H9 (cell line): ENCODE measurements at regions not wholly inside any gene's neighbourhood (a gene's known extent, or its start where the extent isn't known, plus 50 kb on each side); places are given as distances from the start of the nearest gene placed in this dataset.

Source experiments
- DNase-seq: peaks from one replicate; pipeline ENCODE4 v3.0.0-alpha.2; 2017
- H2AFZ ChIP-seq: one replicate; pipeline ENCODE4 v1.6.1; 2013; ENCODE audit warnings: mild to moderate bottlenecking, low read length, control low read depth, moderate library complexity
- H2AK5ac ChIP-seq: 2 replicates; pipeline ENCODE4 v1.6.1; 2013; ENCODE audit warnings: low read length, control low read depth, mixed read lengths; ENCODE audit not compliant: insufficient read length
- H2BK120ac ChIP-seq: one replicate; pipeline ENCODE4 v1.6.1; 2013; ENCODE audit warnings: low read depth, mild to moderate bottlenecking, low read length, control low read depth, inconsistent platforms; ENCODE audit not compliant: poor library complexity, severe bottlenecking
- H2BK12ac ChIP-seq: 2 replicates; pipeline ENCODE4 v1.6.1; 2013; ENCODE audit warnings: low read length, control low read depth, mixed read lengths, low read depth; ENCODE audit not compliant: insufficient read length
- H2BK15ac ChIP-seq: 2 replicates; pipeline ENCODE4 v1.6.1; 2013; ENCODE audit warnings: low read depth, low read length, control low read depth
- H2BK20ac ChIP-seq: one replicate; pipeline ENCODE4 v1.6.1; 2013; ENCODE audit warnings: low read depth, mild to moderate bottlenecking, low read length, control low read depth, inconsistent platforms; ENCODE audit not compliant: poor library complexity, severe bottlenecking
- H2BK5ac ChIP-seq: 2 replicates; pipeline ENCODE4 v1.6.1; 2013; ENCODE audit warnings: low read length, control low read depth, mixed read lengths; ENCODE audit not compliant: insufficient read length
- H3K14ac ChIP-seq: 2 replicates; pipeline ENCODE4 v1.6.1; 2013; ENCODE audit warnings: low read length, control low read depth; ENCODE audit not compliant: insufficient read depth
- H3K18ac ChIP-seq: 2 replicates; pipeline ENCODE4 v1.6.1; 2013; ENCODE audit warnings: low read depth, mild to moderate bottlenecking, mixed read lengths, low read length, control low read depth; ENCODE audit not compliant: insufficient read length
- H3K23ac ChIP-seq: 2 replicates; pipeline ENCODE4 v1.6.1; 2013; ENCODE audit warnings: low read length, control low read depth, mixed read lengths, low read depth; ENCODE audit not compliant: insufficient read length
- H3K23me2 ChIP-seq: 2 replicates; pipeline ENCODE4 v1.6.1; 2013; ENCODE audit warnings: low read depth, mild to moderate bottlenecking, mixed read lengths, low read length, control low read depth; ENCODE audit not compliant: insufficient read length, poor library complexity, severe bottlenecking
- H3K27ac ChIP-seq: 2 replicates; pipeline ENCODE4 v1.5.1; 2013; ENCODE audit warnings: low read length, control low read depth, mixed read lengths, low read depth; ENCODE audit not compliant: insufficient read length
- H3K27me3 ChIP-seq: 2 replicates; pipeline ENCODE4 v1.6.1; 2013; ENCODE audit warnings: low read length, control low read depth, inconsistent platforms; ENCODE audit not compliant: insufficient read depth
- H3K4ac ChIP-seq: 2 replicates; pipeline ENCODE4 v1.6.1; 2013; ENCODE audit warnings: low read depth, mild to moderate bottlenecking, control low read depth, inconsistent platforms, low read length, moderate library complexity
- H3K4me1 ChIP-seq: 2 replicates; pipeline ENCODE4 v1.6.1; 2013; ENCODE audit warnings: low read length, control low read depth, inconsistent platforms; ENCODE audit not compliant: insufficient read depth
- H3K4me2 ChIP-seq: 2 replicates; pipeline ENCODE4 v1.6.1; 2013; ENCODE audit warnings: low read length, control low read depth, mixed read lengths; ENCODE audit not compliant: insufficient read length, insufficient read depth
- H3K56ac ChIP-seq: 2 replicates; pipeline ENCODE4 v1.6.1; 2013; ENCODE audit warnings: low read depth, mild to moderate bottlenecking, mixed read lengths, low read length, control low read depth; ENCODE audit not compliant: insufficient read length
- H3K79me1 ChIP-seq: 2 replicates; pipeline ENCODE4 v1.6.1; 2013; ENCODE audit warnings: low read depth, mild to moderate bottlenecking, moderate library complexity, low read length, control low read depth, inconsistent platforms; ENCODE audit not compliant: insufficient read depth, poor library complexity, severe bottlenecking
- H3K79me2 ChIP-seq: 2 replicates; pipeline ENCODE4 v1.6.1; 2013; ENCODE audit warnings: low read length, control low read depth, inconsistent platforms; ENCODE audit not compliant: insufficient read depth
- H3K9ac ChIP-seq: 2 replicates; pipeline ENCODE4 v1.6.1; 2013; ENCODE audit warnings: low read length, control low read depth, mixed read lengths; ENCODE audit not compliant: insufficient read length; ENCODE audit errors: extremely low read depth
- H3K9me3 ChIP-seq: one replicate; pipeline ENCODE4 v1.6.1; 2013; ENCODE audit warnings: low read depth, low read length, inconsistent platforms; ENCODE audit not compliant: control insufficient read depth
- H3T11ph ChIP-seq: one replicate; pipeline ENCODE4 v1.6.1; 2013; ENCODE audit warnings: mild to moderate bottlenecking, low read length, control low read depth, inconsistent platforms
- H4K20me1 ChIP-seq: one replicate; pipeline ENCODE4 v1.6.1; 2013; ENCODE audit not compliant: control insufficient read depth, insufficient read length, insufficient read depth
- H4K5ac ChIP-seq: 2 replicates; pipeline ENCODE4 v1.6.1; 2013; ENCODE audit warnings: low read depth, mild to moderate bottlenecking, mixed read lengths, low read length, control low read depth; ENCODE audit not compliant: insufficient read length
- H4K8ac ChIP-seq: replicated peaks from 2 replicates; pipeline ENCODE4 v1.6.1; 2013; ENCODE audit warnings: low read length, control low read depth, mixed read lengths, low read depth; ENCODE audit not compliant: insufficient read length
- H4K91ac ChIP-seq: 2 replicates; pipeline ENCODE4 v1.6.1; 2013; ENCODE audit warnings: low read depth, mild to moderate bottlenecking, moderate library complexity, mixed read lengths, low read length, control low read depth; ENCODE audit not compliant: insufficient read length
- H3K27ac Mint-ChIP-seq, 3 experiments: 2 replicates in 2 of 3; 3 replicates in 1 of 3; pipeline ENCODE4 v1.8.0; 2020 to 2021; ENCODE audit warnings: mixed read lengths in 3 of 3, mild to moderate bottlenecking in 1 of 3, moderate library complexity in 1 of 3
- H3K27me3 Mint-ChIP-seq: 2 replicates; pipeline ENCODE4 v1.8.0; 2021; ENCODE audit warnings: low read depth, mild to moderate bottlenecking, moderate library complexity, mixed read lengths
- H3K36me3 Mint-ChIP-seq, 3 experiments: 2 replicates in 2 of 3; 3 replicates in 1 of 3; pipeline ENCODE4 v1.8.0; 2020 to 2021; ENCODE audit warnings: low read depth in 3 of 3, mixed read lengths in 3 of 3; ENCODE audit not compliant: insufficient read depth in 1 of 3
- H3K4me1 Mint-ChIP-seq, 2 experiments: 2 replicates each; pipeline ENCODE4 v1.8.0; 2020; ENCODE audit warnings: mixed read lengths in 2 of 2
- H3K4me3 Mint-ChIP-seq, 2 experiments: 2 replicates in 1 of 2; 3 replicates in 1 of 2; pipeline ENCODE4 v1.8.0; 2020 to 2021; ENCODE audit warnings: mild to moderate bottlenecking in 2 of 2, mixed read lengths in 2 of 2, moderate library complexity in 1 of 2
- H3K9me3 Mint-ChIP-seq, 2 experiments: 2 replicates in 1 of 2; 3 replicates in 1 of 2; pipeline ENCODE4 v1.8.0; 2020; ENCODE audit warnings: mild to moderate bottlenecking in 2 of 2, mixed read lengths in 2 of 2, moderate library complexity in 1 of 2
- WGBS: extraction: QIAGEN DNeasy Blood & Tissue Kit; methylation state at CpG from one replicate; pipeline ENCODE4 v1.1.7; 2013; ENCODE audit warnings: missing lambda C conversion rate, low lambda C conversion rate, mixed read lengths; ENCODE audit not compliant: insufficient read length; ENCODE audit errors: extremely low coverage; 5-methylcytosine and 5-hydroxymethylcytosine counted together
- TF ChIP-seq, protein P1 (sequence below): fragments of 200-600 bp; sonication (generic); conservative IDR thresholded peaks from 3 replicates; pipeline ENCODE4 v1.8.0; 2021; ENCODE audit warnings: antibody characterized with exemption, mild to moderate bottlenecking

DNA sequence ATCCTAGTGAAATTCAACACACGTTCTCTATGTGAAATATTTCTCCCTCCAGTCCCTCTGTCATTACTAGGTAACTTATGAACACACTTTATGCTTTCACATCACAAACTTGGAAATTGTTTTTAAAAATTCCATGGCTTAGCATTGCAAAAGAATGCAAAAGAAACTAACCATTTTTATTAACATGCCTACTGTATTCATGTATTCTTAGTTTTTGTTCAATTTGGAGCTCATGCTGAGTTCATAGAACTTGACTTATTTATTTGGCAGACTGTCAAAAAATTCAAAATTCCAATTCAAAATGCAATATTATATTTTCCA is 155.0 kb upstream of the SEMA3C start:
- H3K27me3 Mint-ChIP-seq = no peaks in the 10 kb centered on the region
- no peak overlapping the region for H2BK12ac ChIP-seq
- no peaks in the 10 kb centered on the region for H3K79me2 ChIP-seq
- H4K5ac ChIP-seq = no peak overlapping the region
- WGBS = no CpG with 5 or more reads among the region's 1 CpG
- H3K36me3 Mint-ChIP-seq = peaks cover 0 to 22% (median 14%) of the 10 kb centered on the region in 3 experiments; a peak in 5 of 7 replicates
- no peak overlapping the region for H3K27ac ChIP-seq
- peaks cover 3 to 5% of the 10 kb centered on the region in 2 experiments; a peak in 1 of 4 replicates for H3K4me1 Mint-ChIP-seq
- no peak overlapping the region for H2BK120ac ChIP-seq
- no peak overlapping the region for H4K8ac ChIP-seq
- no peaks in the 10 kb centered on the region for H3K4me1 ChIP-seq
- H3K9me3 Mint-ChIP-seq = peaks cover 15 to 19% of the 10 kb centered on the region in 2 experiments; a peak in 4 of 5 replicates
- no peak overlapping the region for H2AFZ ChIP-seq
- H3K4me2 ChIP-seq = no peak overlapping the region
- DNase-seq = no peak
- no peak overlapping the region for H2AK5ac ChIP-seq
- H3K23me2 ChIP-seq = no peaks in the 10 kb centered on the region
- no peaks in the 10 kb centered on the region for H4K20me1 ChIP-seq
- H2BK20ac ChIP-seq = no peak overlapping the region
- no peaks in the 10 kb centered on the region for H3K9me3 ChIP-seq
- TF ChIP-seq, protein P1, sequence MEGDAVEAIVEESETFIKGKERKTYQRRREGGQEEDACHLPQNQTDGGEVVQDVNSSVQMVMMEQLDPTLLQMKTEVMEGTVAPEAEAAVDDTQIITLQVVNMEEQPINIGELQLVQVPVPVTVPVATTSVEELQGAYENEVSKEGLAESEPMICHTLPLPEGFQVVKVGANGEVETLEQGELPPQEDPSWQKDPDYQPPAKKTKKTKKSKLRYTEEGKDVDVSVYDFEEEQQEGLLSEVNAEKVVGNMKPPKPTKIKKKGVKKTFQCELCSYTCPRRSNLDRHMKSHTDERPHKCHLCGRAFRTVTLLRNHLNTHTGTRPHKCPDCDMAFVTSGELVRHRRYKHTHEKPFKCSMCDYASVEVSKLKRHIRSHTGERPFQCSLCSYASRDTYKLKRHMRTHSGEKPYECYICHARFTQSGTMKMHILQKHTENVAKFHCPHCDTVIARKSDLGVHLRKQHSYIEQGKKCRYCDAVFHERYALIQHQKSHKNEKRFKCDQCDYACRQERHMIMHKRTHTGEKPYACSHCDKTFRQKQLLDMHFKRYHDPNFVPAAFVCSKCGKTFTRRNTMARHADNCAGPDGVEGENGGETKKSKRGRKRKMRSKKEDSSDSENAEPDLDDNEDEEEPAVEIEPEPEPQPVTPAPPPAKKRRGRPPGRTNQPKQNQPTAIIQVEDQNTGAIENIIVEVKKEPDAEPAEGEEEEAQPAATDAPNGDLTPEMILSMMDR = no peak
- no peaks in the 10 kb centered on the region for H3K79me1 ChIP-seq
- H3K23ac ChIP-seq = no peak overlapping the region
- no peak overlapping the region for H2BK15ac ChIP-seq
- peak overlapping the region in 1 of 3 experiments; percentile 79; a peak in 2 of 7 replicates for H3K27ac Mint-ChIP-seq
- no peak overlapping the region for H3K4ac ChIP-seq
- no peak overlapping the region for H2BK5ac ChIP-seq
- no peak overlapping the region for H3T11ph ChIP-seq
- H3K18ac ChIP-seq = no peak overlapping the region
- no peak overlapping the region for H4K91ac ChIP-seq
- no peak overlapping the region for H3K14ac ChIP-seq
- no peaks in the 10 kb centered on the region for H3K27me3 ChIP-seq
- no peak overlapping the region for H3K4me3 Mint-ChIP-seq
- no peak overlapping the region for H3K56ac ChIP-seq
- H3K9ac ChIP-seq = no peak overlapping the region
